ENCODE measurements at regions not wholly inside any gene's neighbourhood (a gene's known extent, or its start where the extent isn't known, plus 50 kb on each side); places are given as distances from the start of the nearest gene placed in this dataset.

DNA sequence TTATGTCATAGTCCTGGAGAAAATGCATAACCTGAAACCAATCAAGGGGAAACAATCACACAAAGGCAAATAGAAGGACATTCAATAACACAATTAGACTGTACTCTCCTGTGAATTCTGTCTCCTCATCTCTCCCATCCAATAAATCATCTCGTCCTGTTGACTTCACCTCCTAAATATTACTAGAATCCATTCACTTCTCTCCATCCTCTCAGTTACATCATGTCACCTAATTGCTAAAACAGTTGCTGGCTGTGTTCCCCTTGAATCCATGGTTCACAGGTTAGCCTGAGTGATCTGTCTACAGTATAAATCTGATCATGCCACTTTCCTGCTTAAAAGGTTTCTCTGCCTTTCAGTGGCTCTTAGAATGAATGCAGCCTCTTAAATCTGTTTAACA is 220.2 kb downstream of the TGFB2 start:
- SMC1A ChIA-PET (ENCODE audit: uncharacterized antibody, unreplicated experiment) = no interaction called here
- WGBS (ENCODE audit: insufficient coverage, insufficient replicate concordance, low lambda C conversion rate, missing lambda C conversion rate) = 0% methylated on average over 1 of the region's 1 CpG

More for the DNA sequence above, 220.2 kb downstream of the TGFB2 start:
- H4K20me1 ChIP-seq (ENCODE audit: control insufficient read depth, insufficient read depth) = no peaks in the 10 kb centered on the region
- no peaks in the 10 kb centered on the region for H3K79me2 ChIP-seq (ENCODE audit: control insufficient read depth, insufficient read depth, low read length)
- RAD21 ChIA-PET (ENCODE audit: unreplicated experiment) = no interaction called here
- H3K27me3 ChIP-seq (replicated peaks in 1 of 2; ENCODE audit: control insufficient read depth in 2 of 2, insufficient read depth in 2 of 2, low read length in 1 of 2) = no peaks in the 10 kb centered on the region
- DNase-seq (ENCODE audit: low read depth, low spot score) (no peak), FAIRE-seq (no peak), ATAC-seq (no peak)
- no peak overlapping the region for H2AFZ ChIP-seq (ENCODE audit: control insufficient read depth, low read depth, low read length)
- H3K9me3 ChIP-seq (replicated peaks; ENCODE audit: control insufficient read depth, insufficient read depth, low read length) = no peaks in the 10 kb centered on the region
- POLR2A ChIA-PET = no interaction called here
- H3K4me1 ChIP-seq (ENCODE audit: control insufficient read depth, insufficient read depth, low read length) = no peaks in the 10 kb centered on the region
- in situ Hi-C loops (cut with MboI) (no loop called here), intact Hi-C loops (cut with micrococcal nuclease; ENCODE audit: unreplicated experiment) (no loop called here)
- H3K27ac ChIP-seq (ENCODE audit: control insufficient read depth, insufficient read depth) = no peak overlapping the region
- no TSS peak for BruUV-seq (replicated peaks)
- CTCF ChIA-PET = no interaction called here
- no peaks in the 10 kb centered on the region for H3K36me3 ChIP-seq (ENCODE audit: control insufficient read depth in 2 of 2, insufficient read depth in 2 of 2, low read length in 1 of 2)
- H3K9ac ChIP-seq (ENCODE audit: control insufficient read depth, insufficient read depth, low read length) = no peak overlapping the region
- no peak overlapping the region for H3K4me3 ChIP-seq
- TF ChIP-seq SKIL (IDR thresholded peaks at IDR 0.05; ENCODE audit: low read depth, poor library complexity, severe bottlenecking) (no peak), ZNF274 (IDR thresholded peaks at IDR 0.05; ENCODE audit: insufficient read depth, insufficient read length) (no peak), SMARCA5 (IDR thresholded peaks at IDR 0.05) (no peak), NFYA (IDR thresholded peaks at IDR 0.05; ENCODE audit: borderline replicate concordance, low read depth, low read length) (no peak), CHD1 (IDR thresholded peaks at IDR 0.05; ENCODE audit: low read depth, low read length) (no peak), TAF1 (IDR thresholded peaks at IDR 0.05; ENCODE audit: borderline replicate concordance, low read depth, low read length) (no peak), NR2C2 (IDR thresholded peaks at IDR 0.05; ENCODE audit: borderline replicate concordance, control insufficient read depth, insufficient read length, low read depth) (no peak), ZBTB40 (IDR thresholded peaks at IDR 0.05; ENCODE audit: borderline replicate concordance) (no peak)
- no peak overlapping the region for H3K4me2 ChIP-seq (ENCODE audit: control insufficient read depth, insufficient read depth)

Data from GM12878 (cell line).